Inferior parietal cortex (tissue), 1 donor: ENCODE measurements at regions not wholly inside any gene's neighbourhood (a gene's known extent, or its start where the extent isn't known, plus 50 kb on each side); places are given as distances from the start of the nearest gene placed in this dataset.
"Not testable (repeated sequence)": the region's sequence is repeated elsewhere in the genome, so short reads cannot be mapped to it uniquely, and the experiment has no call there.

Source experiments
- DNase-seq: peaks from one replicate; pipeline ENCODE4 v3.0.0-alpha.2; 2016; ENCODE audit errors: extremely low spot score

GRCh38 chr20:5492937-5493336, 117.9 kb downstream of the GPCPD1 start:
- no peak for DNase-seq

DNA sequence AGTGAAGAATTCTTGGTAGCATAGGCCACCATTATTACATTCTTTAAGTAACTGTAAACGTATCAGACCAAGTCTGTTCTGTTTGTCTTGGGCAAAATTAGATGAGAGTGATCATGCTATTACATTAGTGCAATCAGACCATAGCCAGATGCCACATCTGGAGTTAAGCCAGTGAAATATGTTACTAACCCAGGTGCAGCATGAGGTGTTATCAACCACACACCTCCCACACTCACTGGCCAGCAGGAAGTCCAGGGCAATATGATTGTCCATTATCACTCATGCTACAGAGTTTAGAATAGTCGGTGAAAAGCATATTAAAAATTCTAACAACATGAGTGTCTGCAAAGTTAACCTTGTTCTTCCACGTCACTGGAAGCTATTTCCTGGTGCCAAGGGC, 119.4 kb downstream of the GPCPD1 start:
- DNase-seq, result no peak

- DNase-seq, result no peak
Observed at GRCh38 chr20:5489601-5490000, 121.2 kb downstream of the GPCPD1 start.

GRCh38 chr20:5488823-5489222, 122.0 kb downstream of the GPCPD1 start:
- DNase-seq, result no peak

- DNase-seq, result no peak
Observed at GRCh38 chr20:5486377-5487054, 124.3 kb downstream of the GPCPD1 start.

DNA sequence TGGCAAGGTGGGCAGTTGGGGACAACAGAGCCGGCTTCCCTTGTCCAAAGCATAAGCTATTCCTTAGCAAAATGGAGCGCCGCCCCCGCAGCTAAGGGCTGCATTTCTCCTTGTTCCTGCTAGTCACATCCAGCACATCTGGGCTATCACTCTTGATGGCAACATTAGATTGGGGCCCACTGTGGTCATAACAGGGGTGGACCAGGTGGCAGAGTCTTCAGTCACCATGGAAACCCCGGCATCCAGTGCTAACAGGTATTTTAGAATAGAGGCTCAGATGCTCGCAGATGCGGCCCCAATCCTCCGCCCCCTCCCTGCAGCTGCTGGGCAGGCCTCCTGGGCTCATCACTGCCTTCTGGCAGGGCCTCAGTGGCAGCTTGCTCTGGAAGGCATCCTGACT, 125.9 kb downstream of the GPCPD1 start:
- DNase-seq, result no peak

- DNase-seq, result no peak
Observed at GRCh38 chr20:5484346-5484745, 126.5 kb downstream of the GPCPD1 start.

- no peak for DNase-seq
Observed at GRCh38 chr20:5482791-5483190, 128.0 kb downstream of the GPCPD1 start.

DNA sequence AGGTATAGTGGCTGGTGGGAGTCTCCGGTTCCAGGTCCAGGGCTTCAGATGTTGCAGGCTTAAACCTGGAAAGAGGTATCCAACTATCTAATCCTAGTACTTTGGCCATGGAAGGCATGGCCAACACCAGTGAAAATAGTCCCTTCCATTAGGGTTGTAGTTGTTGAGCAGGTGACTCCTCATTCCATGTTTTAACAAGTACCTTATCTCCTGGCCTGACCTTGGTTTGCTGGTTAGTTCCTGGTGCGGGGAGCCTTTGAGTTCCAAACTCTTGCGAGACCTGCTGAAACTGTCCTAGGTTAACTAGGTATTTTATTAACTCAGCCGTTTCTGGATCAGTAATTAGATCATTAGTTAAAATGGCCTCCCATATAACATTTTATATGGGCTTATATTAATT, 128.9 kb downstream of the GPCPD1 start:
- no peak for DNase-seq

GRCh38 chr20:5480824-5481600, 129.8 kb downstream of the GPCPD1 start:
- DNase-seq, result no peak

DNA sequence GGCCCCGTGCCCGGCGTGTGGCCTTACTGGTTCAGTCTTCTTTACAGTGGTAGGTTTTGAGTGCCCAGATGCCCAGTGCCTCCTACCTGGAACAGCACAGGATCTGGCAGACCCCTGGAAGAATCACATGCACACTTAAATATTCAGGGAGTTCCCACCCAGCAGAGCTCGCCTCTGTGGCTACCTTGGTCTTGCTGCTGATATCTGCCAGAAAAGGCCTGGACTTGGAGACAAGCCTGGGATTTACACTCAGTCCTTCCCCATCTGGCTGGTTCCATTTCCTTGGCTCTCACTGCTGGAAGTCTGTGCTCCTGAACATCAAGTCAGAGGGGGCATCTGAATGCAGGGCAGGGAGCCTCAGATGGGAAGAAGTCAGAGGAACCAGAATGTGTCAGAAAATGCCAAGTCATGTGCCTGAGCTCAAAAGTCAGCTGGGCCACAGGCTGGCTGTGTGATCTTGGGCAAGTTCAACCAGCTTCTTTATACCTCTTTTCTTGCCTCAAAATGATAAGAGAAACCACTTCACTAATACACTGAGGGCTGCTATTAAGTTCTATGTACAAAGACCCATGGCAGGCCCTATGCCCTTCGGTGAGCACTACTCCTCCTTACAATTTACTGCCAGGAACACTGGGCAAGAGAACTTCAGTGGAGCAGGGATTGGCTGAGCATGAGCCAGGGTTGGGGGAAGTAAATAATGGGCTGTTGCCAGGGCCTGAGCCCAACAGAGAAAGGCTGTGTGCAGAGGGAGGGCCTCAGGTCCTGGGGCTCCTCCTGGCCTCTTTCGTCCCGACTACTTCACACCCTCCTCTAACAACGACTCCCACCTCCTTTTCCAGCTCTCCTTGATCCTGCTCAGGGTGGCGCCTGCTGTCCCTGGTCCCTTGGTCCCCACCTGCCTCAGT, 135.9 kb downstream of the GPCPD1 start:
- DNase-seq, result no peak

DNA sequence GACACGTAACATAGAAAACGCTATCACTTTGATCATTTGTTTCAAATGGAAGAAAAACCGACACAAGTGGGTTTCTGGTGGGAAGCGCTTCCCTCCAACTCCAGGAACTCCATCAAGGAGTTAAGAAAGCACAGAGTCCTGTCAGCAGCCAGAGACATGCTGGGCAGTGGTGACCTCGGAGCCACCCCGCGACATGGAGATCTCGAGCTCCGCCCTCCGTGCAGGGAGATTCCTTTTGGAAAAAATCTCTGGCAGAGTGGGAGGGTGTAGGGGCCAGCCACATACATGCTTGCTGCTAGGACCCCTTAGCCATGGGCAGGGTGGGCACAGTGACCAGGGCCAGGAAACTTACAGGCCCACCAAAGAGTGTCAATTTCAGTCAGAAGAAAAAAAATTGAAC, 138.9 kb downstream of the GPCPD1 start:
- not testable (repeated sequence) for DNase-seq

DNA sequence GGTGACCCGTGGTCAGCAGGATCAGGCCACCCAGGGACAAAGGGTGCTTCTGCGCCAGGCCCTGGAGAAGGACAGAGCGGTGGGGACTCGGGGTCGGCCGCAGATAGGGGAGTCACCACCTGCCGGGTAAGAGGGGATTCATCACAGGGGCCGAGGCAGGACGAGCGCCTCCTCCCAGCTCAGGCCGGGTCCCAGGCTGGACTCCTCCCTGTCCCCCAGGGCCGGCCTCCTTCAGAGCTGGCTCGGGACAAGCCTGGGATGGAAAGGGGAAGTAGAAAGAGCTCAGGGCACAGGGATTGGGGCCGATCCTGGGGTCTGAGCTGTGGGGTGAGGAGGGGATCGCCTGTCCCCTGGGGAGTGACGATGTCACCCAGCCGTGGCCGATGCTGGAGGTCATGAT, 139.4 kb downstream of the GPCPD1 start:
- DNase-seq, result no peak

GRCh38 chr20:5470943-5471342, 139.9 kb downstream of the GPCPD1 start:
- no peak for DNase-seq

DNA sequence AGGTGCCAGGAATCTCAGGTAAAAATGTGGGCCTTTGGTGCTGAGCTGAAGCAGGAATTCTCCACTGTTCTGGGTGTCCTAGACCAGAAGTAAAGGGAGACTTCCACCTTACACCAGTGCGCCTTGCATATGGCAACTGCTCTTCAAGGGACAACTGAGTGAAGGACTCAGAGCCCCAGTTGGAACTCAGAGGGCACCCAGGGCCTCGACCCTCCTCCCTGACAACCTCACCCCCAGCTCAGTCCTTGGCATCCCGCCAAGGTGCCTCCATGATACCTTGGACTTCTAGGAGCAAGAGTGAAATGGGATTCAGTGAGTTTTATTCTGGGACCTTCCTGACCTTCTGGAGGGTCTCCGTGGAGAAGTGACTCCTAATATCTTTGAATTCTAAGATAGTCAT, 140.3 kb downstream of the GPCPD1 start:
- DNase-seq, result no peak

DNA sequence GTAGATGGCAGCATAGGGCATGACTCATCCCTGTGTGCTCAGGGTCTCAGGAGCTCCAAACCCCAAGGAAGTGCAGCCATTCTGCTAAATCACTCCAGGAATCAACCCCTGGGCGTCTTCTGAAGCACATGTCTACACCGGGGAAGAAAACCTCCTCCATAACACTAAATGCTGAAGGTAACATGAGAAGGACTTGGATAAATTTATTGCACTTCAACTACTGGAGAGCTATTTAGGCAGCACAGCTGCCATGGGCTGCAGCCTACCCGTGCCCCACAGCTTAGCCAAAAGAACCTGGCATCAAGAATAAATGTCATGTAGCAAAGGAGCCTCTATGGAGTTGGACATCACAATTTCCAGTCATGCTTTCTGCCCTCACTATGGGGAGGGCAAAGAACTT, 141.7 kb downstream of the GPCPD1 start:
- no peak for DNase-seq

DNA sequence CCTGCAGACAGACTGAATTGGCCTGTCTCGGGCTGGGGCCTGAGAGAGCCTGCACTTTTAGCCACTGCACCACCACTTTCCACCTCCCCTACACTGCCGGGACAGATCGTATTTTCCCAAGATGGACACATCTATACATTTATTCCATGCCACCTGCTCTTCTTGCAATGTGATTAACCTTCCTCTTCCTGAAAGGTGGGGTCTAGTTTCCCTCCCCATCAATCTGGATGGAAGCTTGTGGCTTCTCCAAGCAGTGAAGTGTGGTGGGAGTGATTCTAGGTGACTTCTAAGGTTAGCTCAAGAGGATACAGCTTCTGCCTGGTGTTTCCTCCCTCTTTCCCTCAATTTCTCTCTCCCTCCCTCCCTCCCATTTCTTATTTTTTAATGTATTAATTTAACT, 143.7 kb downstream of the GPCPD1 start:
- DNase-seq, result no peak

DNA sequence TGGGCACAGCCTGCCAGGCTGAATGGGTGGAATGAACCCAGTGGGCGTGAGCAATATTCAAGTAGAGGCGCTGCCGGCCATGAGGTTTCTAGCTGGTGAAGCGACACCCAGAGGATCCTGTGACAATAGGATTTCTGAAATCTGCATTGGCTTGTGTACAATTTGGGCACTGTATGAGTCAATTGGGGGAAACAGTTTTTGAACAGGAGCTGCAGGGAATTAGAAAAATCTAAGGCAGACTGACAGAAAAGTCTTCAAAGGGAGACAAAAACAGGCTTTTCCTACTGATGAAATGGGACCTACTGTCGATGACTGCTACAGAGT, 145.2 kb downstream of the GPCPD1 start:
- DNase-seq, result no peak

DNA sequence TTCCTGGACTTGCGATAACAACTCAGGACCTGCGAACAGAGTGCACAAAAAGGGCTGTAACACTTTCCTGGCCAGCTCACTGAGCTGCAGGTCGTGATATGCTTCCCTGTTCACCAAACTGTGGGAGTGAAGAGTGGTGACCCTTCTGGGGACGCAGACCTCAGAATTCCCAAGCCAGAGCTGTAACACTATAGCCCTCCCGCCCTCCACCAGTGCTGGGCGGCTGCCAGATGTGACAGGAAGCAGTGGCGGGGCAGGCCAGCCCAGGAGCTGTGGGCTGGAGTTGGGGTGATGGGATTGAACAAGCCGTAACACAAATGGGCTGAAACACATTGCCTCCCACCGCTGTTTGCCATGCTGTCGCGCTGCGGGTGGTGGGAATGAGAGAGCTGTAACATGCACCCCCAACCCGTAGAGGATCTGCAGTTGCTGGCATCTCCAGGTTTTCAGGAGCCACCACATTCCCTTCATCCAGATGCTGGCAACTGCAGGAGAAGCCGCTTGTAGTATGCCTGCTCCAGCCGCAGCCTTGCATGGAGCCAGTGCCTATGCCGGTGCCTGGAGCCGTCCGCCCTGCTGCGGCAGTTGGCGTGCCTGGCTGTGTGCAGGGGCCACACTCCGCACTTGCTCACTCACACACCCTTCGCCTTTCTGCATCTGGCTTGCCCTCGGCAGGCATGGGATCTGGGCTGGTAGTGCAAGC, 145.8 kb downstream of the GPCPD1 start:
- DNase-seq, result no peak

DNA sequence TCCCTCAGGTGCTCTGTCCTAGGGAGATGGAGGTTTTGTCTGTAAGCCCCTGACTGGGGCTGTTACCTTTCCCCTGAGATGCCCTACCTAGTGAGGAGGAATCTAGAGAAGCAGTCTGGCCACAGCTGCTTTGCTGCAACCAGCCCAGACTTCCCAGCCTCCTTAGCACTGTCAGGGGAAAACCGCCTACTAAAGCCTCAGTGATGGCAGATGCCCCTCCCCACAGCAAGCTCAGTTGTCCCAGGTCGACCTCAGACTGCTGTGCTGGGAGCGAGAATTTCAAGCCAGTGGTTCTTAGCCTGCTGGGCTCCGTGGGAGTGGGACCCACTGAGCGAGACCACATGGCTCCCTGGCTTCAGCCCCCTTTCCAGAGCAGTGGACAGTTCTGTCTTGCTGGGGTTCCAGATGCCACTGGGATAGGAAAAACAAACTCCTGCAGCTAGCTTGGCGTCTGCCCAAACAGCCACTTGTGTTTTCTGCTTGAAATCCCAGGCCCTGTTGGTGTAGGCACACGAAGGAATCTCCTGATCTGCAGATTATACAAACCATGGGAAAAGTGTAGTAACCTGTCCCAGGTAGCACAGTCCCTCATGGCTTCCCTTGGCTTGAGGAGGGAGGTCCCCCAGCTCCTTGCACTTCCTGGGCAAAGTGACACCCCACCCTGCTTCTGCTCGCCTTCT, 146.4 kb upstream of the PROKR2 start:
- no peak for DNase-seq

DNA sequence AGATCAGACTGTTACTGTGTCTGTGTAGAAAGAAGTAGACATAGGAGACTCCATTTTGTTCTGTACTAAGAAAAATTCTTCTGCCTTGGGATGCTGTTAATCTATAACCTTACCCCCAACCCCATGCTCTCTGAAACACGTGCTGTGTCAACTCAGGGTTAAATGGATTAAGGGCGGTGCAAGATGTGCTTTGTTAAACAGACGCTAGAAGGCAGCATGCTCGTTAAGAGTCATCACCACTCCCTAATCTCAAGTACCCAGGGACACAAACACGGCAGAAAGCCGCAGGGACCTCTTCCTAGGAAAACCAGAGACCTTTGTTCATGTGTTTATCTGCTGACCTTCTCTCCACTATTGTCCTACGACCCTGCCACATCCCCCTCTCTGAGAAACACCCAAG, 137.0 kb upstream of the PROKR2 start:
- not testable (repeated sequence) for DNase-seq
